Activated CD4-positive, alpha-beta T cell treated with anti-CD3 and anti-CD28 coated beads, Interleukin-2, Interleukin-6, amounts not matched to agents 100 ng/mL and 50 ng/mL, durations not matched to agents 16 hours and 8 hours (primary cell): ENCODE measurements at regions not wholly inside any gene's neighbourhood (a gene's known extent, or its start where the extent isn't known, plus 50 kb on each side); places are given as distances from the start of the nearest gene placed in this dataset.
A peak's percentile ranks its signal among the peaks of the same experiment; 100 is the strongest.

ENCODE experiments used
- DNase-seq: peaks from one replicate; pipeline ENCODE4 v3.0.0-alpha.2; 2020

DNA sequence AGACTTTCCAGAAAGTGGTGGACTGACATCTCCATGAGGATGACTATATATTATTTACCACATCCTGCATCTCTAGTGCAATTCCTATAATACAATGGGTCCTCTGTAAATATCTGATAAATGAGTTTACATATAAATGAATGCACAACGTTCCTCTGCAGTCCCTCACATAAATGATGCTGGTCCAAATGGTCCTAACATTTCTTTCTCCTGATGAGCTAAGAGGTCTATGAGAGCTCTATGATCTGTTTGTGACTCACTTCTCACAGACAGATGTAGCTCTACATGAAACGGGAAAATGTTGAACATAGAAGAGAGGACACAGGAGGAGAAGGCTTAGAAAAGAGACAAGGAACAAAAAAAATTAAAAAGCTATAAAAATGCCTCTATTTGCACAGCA is 201.2 kb upstream of the PIK3C3 start:
- no peak for DNase-seq

DNA sequence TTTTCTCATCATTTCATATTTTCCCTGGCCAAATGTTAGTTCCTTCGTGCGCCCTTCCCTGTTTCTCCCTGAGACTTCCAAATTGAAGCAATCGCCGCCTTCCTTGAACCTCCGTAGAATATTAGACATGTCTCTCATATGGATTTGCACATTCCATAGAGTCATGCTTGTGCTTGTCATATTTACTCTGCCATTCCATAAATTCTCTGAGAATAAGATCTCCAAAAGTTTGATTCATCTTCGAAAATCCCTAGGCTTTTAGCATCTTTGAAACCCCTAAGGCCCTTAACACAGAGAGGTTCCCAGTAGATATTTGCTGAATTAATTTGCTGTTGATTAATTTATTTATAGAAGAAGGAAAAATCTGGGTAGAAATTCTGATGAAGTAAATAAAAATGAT is 202.2 kb upstream of the PIK3C3 start:
- no peak for DNase-seq

DNA sequence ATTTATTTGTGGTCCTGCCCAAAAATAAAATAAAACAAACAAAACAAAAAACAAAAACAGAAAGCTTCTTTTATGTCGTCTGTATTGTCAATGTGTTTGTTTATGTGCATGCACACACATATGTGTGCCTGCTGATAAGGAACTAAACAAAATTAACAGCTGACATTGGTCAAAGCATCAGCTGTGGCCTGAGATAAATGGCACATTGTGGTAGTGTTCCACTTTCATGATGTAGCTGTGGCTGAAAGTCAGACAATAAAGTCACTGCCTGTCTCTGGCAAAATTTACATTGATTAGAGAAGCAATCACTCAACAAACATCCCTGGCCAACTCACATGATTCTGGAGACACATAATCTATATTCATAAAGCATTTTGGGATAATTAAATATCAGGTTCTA is 203.4 kb upstream of the PIK3C3 start:
- DNase-seq = no peak

DNA sequence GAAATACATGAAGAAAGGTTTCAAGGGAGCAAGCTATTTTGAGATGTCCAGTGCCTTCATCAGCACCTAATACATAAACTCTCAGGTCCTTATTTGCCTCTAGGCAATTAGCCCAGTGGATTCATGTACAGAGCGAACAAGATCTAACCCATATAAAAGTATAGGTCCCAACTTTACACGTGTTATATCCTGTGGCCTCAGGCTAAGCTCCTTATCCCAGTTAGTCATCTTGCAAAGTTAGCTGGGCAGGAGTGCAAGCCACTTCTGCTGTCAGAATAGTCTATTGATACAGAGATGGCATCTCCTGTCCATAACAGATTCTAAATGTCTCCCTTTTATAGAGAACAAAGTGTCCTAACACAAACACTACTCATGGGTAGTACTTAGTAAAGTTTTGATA is 203.9 kb upstream of the PIK3C3 start:
- no peak for DNase-seq

DNA sequence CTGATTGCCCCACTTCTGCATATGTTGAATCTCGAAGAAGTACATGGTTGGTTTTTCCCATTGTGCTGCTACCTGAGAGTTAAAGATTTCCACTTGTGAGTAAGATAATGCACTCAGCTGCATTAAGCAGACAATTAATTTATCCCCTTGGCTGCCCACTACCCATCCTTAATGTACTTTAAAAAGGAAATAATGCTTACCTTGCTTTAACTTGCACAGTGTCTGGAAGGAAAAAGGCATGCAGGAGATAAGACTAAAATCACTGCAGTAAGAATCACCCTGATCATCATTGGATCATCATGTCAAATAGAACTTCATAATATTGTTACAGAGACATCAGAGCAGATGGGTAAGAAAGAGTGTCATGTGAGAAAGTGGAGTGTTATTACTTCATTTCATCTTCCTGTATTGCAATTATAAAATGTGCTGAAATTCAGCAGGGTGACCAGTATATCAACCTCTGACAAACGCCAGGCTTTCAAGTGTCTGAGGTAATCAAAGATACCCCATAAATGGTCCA is 207.3 kb upstream of the PIK3C3 start:
- no peak for DNase-seq

DNA sequence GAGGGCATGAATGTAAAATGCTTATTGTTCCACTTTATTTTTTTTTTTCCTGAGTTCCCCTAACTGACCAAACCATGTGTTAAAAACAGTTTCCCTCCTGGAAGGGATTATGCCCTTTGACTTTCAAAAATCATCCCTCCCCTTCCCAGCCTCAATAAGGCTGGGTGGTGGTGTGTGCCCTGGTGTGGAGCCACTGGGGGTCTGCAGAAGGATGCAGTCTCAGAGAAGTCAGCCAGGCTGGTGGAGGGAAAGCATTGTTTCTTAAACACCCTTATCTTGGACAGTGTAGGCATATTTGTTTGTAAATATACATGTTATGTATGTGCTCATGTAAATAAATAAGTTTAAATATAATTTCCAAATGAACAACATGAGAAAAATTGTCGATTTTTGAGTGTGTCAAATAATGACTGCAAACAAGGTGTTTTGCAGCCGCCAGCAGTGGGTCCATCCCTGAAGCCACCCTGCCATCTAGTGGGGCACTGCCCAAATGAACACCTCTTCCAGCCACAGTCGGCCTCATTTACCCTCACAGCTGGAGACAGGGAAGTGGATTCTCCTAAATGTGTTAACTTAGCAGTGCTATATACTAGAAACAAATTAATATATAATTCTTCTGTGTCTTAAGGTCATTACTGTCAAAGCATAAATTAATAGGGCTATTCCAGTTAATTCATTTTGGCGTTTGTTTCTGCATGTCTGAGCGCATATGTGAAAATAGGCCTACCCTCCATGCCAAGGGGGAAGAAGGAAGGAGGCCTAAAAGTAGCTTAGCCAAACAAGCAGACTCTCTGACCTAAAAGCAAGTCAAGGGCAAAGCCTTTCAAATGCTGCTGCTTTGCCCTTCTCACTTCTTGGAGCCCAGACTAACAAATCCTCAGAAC is 209.6 kb upstream of the PIK3C3 start:
- peak; percentile 38 for DNase-seq

DNA sequence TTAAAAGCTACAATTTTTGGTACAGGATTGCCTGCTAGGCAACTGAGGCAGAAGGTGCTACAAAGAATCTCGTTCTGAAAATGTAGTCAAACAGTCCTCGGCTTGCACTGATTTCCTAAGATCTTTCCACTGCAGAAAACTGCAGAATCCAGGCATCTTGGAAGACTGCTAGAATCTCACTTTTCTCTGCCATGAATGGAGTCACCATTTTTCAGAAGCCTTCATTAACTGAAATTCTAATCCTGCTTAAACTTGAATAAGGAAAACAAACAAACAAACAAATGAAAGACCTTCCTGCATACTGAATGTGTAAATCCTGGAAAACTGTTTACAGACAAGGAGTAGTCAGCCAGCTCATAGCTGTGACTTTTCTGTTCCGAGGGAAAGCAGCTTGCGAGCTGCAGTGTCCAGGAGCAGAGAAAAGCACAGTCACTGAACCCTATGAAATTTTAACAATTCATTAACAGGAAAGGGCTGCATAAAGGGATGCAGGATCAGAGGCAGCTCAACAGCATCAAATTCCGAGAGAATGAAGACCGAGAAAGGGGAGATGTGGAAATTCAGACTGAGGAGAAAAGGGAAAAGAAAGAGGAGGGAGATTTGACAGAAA is 210.5 kb upstream of the PIK3C3 start:
- no peak for DNase-seq

DNA sequence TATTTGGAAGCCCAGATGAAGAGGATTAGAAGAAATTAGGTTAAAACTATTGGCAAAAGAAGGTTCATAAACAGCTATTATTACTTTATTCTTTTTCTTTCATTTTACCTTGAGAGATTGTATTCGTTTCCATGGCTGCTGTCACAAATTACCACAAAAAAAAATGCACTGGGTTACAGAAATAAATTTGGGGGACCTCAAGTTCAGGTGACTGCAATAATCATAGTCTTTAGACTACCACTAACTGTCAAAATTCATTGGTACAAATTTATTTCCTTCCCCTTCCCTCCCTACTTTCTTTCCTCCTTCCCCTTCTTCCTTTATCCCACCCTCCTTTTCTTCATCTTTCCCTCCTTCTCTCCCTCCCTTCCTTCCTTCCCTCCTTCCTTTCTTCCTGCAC is 217.8 kb upstream of the PIK3C3 start:
- DNase-seq = no peak

DNA sequence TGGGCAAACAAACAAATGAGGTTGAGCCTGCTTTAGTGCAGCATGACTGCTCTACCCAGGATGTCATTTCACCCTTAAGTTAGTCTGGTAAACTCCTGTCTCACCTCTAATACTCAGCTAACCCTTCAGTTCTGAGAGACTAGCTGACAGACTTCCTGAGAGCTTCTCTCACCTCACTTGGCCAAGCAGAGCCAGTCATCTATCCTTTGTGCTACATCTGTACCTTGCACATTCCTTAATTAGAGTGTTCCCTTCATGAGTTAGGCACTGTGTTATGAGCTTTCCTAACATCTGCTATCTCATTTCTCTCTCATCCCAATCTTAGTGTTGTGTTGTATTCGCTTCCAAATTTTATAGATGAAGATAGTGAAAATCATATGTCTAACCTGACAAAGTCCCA is 220.1 kb upstream of the PIK3C3 start:
- no peak for DNase-seq

DNA sequence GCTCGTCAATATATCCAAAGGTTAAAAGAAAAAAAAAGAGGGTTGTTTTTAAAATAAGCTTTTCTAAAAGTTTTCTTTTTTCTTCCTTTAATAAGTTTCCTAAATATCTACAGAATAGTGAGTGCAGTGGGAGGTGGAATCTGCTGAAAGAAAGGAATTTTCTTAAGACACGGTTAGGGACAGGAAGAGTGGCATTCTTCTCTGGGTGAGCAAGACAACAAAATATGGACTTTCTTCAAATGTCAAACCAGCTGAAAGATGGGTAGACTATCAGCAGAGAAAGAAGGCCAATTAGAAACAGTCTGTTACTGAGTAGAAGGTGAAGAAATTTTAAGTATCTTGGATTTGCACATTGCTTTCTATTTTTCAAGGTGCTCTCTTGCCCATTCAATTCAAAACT is 222.7 kb upstream of the PIK3C3 start:
- DNase-seq = no peak

DNA sequence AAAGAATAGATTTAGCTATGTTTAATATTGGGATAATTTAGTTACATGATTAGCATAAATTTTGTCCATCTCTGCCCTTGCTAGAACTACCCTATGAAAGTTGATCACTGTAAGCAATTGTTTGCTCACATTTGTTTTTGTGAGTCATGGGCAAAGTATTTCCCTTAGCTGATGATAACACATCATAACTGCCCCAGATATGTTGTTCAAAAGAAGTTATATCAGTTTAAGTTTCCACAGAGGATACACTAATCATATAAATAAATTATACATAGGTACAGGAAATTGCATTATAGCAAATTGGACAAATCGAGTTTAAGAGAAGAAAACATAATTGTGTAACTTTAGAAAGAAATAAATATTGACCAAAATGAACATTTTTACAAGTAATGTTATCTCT is 223.2 kb upstream of the PIK3C3 start:
- DNase-seq = no peak

DNA sequence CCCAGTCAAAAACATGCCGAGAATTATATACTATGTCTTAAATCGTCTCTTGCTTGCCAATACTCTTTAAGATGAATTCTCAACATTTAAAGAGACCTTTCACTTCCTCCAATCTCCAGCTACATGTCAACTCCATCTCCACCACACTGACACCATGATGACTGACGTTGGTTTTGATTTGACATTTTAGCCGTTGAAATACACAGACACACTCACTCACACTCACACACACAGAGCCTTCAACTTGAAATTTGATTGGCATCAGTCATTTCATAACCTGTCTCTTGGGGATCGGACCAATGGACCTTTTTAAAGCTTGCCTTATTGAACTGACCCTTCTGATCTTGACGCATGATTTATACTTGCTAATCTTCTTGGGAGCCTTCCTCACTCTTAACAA is 230.8 kb upstream of the PIK3C3 start:
- no peak for DNase-seq

DNA sequence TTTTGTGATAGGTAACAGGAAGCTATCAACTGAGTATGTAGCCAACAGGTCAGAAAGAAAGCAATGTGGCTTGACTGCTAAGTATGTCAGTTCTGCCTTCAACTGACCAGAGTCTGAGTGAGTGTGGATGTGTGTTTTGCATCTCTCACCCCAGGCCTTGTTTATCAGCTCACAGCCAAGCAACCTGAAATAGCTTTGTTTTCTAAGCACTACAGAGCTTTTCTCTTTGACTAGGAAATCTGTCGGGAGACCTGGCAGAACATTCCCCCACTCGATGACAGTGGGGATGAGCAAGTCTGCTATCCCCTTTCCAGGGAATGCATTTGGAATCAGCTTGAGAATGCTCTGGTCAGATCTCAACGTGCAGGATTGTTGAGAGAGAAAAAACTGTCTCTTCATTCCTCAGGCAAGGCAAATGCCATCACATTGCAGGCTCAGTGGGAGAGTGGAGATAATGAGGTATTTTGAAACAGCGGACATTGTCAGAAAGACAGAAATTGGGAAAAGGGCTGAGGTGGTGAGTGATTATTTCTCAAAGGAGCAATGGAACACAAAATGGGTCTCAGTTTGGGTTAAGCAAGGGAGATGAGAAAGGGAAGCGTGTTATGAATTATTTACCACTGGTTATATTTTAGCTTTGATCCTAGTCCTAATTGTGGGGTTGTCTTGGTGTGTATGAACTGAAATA is 233.8 kb upstream of the PIK3C3 start:
- DNase-seq = no peak

DNA sequence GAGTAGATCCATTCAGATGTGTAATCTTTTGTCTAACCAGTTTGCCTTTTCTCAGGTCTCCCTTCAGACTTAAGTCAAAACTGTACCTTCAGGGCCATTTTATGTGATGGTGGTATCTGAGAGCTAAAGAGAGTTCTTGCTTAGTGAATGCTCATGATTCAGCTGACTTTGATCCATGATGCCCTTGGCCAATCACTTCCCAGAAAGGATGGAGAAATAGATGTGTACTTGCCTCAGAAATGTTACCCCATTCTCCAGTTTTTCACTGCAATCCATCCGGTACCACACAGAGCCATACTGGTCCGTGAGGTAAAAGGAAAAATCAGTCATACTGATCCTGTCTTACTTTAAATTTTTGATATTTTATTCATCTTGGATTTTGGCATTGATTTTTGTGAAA is 234.8 kb upstream of the PIK3C3 start:
- no peak for DNase-seq

DNA sequence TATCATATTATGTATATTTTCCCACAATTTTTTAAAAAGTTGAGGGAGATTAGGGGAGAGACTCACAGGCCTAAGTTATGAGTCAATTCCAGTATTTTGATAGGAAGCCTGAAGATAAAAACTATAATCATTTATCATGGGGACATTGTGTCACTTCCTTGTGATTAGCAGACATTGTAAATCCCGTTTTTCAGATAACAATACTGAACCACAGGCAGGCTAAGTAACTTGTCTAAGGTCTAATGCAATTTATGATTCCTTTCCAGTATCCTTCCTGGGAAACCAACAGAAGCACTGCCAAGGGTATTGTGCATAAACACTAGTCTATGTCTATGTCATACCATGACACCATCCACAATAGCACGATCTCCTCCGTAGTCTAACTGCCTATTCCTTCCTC is 235.2 kb upstream of the PIK3C3 start:
- DNase-seq = no peak

DNA sequence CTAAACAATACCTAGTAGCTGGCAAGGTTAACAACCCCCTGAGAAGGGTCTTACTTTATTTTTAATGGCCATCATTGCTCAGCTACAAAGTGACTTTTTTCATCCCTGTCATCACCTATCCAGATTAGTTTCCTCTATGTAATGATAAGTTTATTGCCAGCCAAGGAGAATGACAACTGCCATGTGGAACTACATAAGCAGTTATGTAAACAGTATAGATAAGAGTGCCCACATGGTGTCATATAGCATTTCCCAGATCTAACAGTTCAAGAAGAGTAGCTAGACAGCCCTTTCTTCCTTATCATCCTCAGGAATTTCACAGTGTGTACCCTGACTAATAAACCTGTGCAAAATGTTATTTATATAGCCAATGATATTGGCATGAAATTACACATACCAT is 240.2 kb upstream of the PIK3C3 start:
- DNase-seq = no peak

DNA sequence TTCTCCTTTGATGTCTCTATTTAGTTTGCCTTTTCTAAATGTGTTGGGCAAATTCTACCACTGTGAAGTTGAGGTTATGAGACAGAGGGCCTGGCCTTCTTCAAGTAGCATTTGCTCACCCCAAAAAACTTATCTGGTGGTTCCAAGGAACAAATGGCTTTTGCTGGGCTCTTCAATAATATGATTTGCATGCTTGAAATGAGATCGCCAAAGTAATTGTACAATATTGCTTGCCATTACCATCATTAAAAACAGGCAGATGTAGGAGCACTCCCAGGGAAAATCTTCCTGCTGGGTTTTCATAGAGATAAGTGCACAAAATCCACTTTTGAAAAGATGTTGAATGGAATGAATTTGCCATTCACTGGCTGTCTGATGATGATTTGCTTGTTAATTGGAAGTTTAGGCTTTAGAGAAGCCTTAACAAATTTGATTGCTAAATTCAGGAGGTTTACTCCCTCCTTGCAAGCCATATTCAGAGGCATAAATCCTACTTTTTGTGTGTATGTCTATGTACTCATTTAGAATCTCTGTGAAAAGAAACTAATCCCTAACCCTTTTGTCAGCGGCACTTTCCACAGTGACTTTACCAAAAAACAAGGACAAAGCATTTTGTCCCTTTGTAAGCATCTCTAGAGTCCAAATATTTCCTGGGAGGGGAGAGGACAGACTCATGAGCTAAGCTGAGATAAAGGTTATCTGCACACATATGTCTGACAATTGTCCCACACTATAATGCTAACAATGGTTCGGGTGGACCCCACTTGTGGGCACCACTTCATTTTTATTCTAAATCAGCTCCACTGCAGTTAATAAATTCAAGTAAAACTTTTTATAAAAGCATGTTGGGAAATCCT is 240.8 kb upstream of the PIK3C3 start:
- no peak for DNase-seq

DNA sequence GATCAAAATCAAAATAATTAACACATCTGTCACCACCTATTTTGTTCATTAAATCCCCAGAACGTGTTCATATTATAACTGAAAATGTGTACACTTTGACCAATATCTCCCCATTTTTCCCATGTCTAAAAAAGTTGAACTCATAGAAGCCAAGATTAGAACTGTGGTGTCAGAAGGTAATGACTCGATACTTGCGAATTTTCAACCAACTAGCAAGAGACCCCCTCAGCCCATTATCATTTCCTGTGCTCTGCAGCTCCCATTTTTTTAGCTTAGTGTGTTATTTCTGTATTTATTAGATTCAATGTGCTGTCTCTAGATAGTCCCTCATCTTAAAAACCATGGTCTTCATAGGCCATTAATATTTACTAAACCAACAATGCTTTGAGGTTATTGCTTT is 248.7 kb upstream of the PIK3C3 start:
- DNase-seq = no peak

DNA sequence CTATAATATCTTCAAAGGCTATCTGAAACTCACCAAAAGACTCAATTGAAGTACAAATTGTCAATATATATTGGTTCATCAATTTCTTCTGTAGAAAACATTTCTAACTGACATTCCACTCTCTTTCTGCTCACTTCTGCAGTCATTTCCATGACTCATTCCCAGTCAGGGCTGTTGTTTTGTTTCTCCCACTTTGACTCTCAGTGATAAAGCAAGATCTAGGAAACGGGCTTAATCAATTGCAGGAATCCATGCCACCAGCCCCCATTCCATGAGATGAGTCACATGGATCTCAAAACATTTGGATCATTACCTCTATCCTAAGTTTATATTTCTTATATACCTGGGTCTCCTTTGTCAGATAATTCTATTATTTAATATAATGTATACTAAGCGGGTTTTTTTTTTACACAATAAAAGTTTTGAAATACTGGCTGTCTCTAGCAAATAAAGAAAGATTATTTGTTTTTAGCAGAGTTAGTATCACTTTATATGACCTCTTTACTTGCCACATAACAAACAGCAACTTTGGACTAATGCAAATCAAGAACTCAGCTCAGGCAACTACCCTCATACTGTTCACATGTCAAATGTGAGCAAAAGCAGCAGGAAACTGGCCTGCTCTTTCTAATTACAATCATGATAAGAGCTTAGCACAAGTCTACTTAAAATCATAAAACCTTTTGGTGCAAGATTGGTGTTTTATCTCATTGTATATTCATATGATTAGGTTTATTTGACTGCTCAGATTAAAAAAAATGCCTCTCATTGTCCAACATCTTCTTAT is 251.1 kb upstream of the PIK3C3 start:
- DNase-seq = no peak

DNA sequence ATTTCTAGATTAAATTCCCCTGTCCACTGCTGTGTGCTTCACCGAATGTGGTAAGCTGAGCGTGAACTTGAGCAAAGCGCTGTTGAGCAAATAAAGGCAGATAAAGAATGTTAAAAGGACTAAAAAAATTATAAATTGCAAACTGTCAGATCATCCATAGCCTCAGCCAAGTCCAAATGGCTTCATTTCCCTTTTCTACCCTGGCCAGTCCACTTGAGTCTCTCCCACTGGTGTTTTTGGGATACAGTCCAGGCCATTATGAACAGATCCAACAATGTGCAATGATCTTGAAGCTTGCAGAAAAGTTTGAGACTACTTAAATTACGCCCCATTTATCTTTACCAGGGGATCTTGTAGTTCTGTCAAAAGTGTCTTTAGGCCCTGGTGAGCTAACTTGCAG is 254.6 kb upstream of the PIK3C3 start:
- no peak for DNase-seq

DNA sequence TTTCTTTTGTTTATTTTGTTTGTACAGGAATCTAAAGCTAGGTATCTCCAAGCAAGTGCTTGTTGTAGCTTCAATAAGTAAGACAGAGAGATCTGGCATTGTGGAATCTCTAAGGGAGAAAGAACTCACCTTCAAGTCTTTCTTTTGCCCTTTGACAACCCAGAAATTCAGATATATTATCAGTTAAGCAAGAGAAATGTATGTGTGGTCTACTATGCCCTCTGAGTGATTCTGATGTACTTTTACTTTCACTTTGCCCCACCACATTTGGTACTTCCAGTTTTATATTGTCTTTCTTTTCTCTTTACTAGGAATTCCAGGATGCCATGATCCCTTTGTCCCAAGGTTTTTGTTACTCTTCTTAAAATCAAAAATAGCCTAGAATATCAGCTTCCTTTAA is 259.6 kb upstream of the PIK3C3 start:
- DNase-seq = no peak

DNA sequence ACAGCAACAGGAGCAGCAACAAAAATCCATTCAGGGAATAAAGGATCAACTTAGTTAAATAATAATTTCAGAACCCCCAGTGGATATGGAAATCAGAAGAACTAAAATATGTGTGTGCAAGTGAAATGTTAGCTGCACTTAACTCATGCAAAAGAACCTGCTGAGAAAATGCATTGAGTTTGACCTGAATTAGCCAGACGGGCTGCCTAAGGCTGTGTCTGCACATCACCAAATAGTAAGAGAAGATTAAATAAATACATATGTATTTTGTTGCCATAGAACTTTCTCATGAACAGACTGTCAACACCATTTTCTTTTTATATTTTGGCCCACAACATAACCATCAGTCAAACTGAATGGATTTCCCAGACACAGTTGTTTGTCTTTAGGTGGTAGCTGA is 262.0 kb upstream of the PIK3C3 start:
- no peak for DNase-seq
